GM23338 (cell line): ENCODE measurements at regions not wholly inside any gene's neighbourhood (a gene's known extent, or its start where the extent isn't known, plus 50 kb on each side); places are given as distances from the start of the nearest gene placed in this dataset.

Experiments
- CREB1 ChIP-seq: fragments of 250-450 bp; sonication (Bioruptor Pico); IDR thresholded peaks from 2 replicates; pipeline ENCODE4 v1.5.0; 2020; ENCODE audit warnings: low read depth, mild to moderate bottlenecking, moderate library complexity
- CTCF ChIP-seq, 2 experiments: fragments of 200-600 bp in 1 of 2; sonication (generic) in 1 of 2; conservative IDR thresholded peaks; 2 replicates each; pipeline versions ENCODE4 v1.5.1 to v1.6.1; 2016 to 2017; ENCODE audit warnings: antibody characterized with exemption in 2 of 2, low read depth in 2 of 2, mild to moderate bottlenecking in 2 of 2, moderate library complexity in 1 of 2
- EZH2 ChIP-seq: fragments of 200-600 bp; sonication (generic); IDR thresholded peaks from one replicate; pipeline ENCODE4 v1.8.0; 2017; ENCODE audit warnings: antibody characterized with exemption, mild to moderate bottlenecking, low read depth; ENCODE audit not compliant: unreplicated experiment
- EZH2phosphoT487 ChIP-seq: fragments of 200-600 bp; sonication (generic); IDR thresholded peaks from one replicate; pipeline ENCODE4 v1.8.1; 2018; ENCODE audit warnings: antibody characterized with exemption; ENCODE audit not compliant: unreplicated experiment
- NANOG ChIP-seq: IDR thresholded peaks from 2 replicates; pipeline ENCODE4 v1.6.1; 2016; ENCODE audit warnings: antibody characterized with exemption, borderline replicate concordance
- POLR2AphosphoS5 ChIP-seq: IDR thresholded peaks from 2 replicates; pipeline ENCODE4 v1.6.1; 2016; ENCODE audit warnings: antibody characterized with exemption, low read depth
- REST ChIP-seq: IDR thresholded peaks from one replicate; pipeline ENCODE4 v1.6.1; 2018; ENCODE audit warnings: antibody characterized with exemption; ENCODE audit not compliant: unreplicated experiment
- ZNF114 ChIP-seq: fragments of 250-450 bp; sonication (Bioruptor Pico); IDR thresholded peaks from 2 replicates; pipeline ENCODE4 v1.5.0; 2020; ENCODE audit warnings: mild to moderate bottlenecking, moderate library complexity
- ZNF331 ChIP-seq: fragments of 250-450 bp; sonication (Bioruptor Pico); IDR thresholded peaks from 2 replicates; pipeline ENCODE4 v1.5.0; 2020; ENCODE audit warnings: low read depth, mild to moderate bottlenecking, moderate library complexity

- TF ChIP-seq CTCF (conservative IDR thresholded peaks at IDR 0.05; ENCODE audit: low read depth in 2 of 2) (no peak), POLR2AphosphoS5 (no peak), CREB1 (CRISPR knock-in tag) (no peak), REST (no peak), EZH2 (no peak), EZH2phosphoT487 (no peak), NANOG (no peak), ZNF114 (no peak), ZNF331 (no peak)
These were observed 118.8 kb upstream of the ZNF217 start for GRCh38 chr20:53712212-53712977.
